BLaER1 treated with 17β-estradiol and CSF1 and Interleukin-3, amounts not matched to agents 10 nM and 100 nM (cell line): ENCODE measurements at regions not wholly inside any gene's neighbourhood (a gene's known extent, or its start where the extent isn't known, plus 50 kb on each side); places are given as distances from the start of the nearest gene placed in this dataset.

Source experiments
- H3K27ac ChIP-seq, 11 experiments: shearing (Covaris generic); formaldehyde crosslinking; 2 replicates each; pipeline ENCODE4 v1.8.1; 2022
- H3K27me3 ChIP-seq, 11 experiments: shearing (Covaris generic); formaldehyde crosslinking; 2 replicates each; pipeline ENCODE4 v1.8.1; 2022
- H3K36me3 ChIP-seq, 11 experiments: shearing (Covaris generic); formaldehyde crosslinking; 2 replicates each; pipeline ENCODE4 v1.8.1; 2022
- H3K4me1 ChIP-seq, 10 experiments: shearing (Covaris generic); formaldehyde crosslinking; 2 replicates each; pipeline ENCODE4 v1.8.1; 2022
- H3K4me2 ChIP-seq, 11 experiments: shearing (Covaris generic); formaldehyde crosslinking; 2 replicates each; pipeline ENCODE4 v1.8.1; 2022
- H3K4me3 ChIP-seq, 10 experiments: shearing (Covaris generic); formaldehyde crosslinking; 2 replicates each; pipeline ENCODE4 v1.8.1; 2022
- H3K9ac ChIP-seq, 11 experiments: shearing (Covaris generic); formaldehyde crosslinking; 2 replicates each; pipeline ENCODE4 v1.8.1; 2022
- H3K9me3 ChIP-seq, 11 experiments: shearing (Covaris generic); formaldehyde crosslinking; replicated peaks in 1 of 11; 2 replicates each; pipeline ENCODE4 v1.8.1; 2022
- H4K20me1 ChIP-seq, 11 experiments: shearing (Covaris generic); formaldehyde crosslinking; 2 replicates each; pipeline ENCODE4 v1.8.1; 2022
- Cebpa-rat ChIP-seq, 11 experiments: shearing (Covaris generic); IDR thresholded peaks; 2 replicates each; pipeline ENCODE4 v1.8.1; 2022

DNA sequence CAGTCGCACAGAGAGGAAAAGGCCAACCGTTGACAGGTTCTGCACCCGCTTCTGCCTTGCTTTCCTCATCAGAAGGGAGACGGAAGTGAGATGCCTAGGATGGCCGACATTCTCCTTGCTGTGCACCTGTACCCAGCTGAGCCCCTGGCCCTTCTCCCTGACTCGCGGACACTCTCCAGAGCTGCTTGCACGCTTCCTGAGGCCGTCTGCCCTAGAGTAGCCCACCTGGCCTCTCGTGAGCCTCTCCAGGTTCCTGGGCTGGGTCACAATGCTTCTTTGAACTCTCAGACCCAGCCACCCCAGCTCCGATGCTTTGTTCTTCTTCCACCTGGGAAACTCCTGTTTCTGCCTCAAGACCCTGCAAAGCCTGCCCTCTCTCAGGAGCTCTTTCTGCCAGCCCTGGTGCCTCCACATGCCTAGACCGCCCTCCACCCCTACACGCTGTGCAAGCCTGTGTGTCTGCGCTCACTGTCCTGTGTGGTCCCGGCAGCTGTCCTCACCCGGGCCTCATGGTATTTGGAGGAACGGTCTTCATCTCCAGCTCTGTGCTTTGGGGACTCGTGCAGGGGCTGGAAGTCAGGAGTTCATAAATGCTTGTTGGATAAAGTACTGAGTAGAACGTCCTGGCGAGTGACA lies 345.4 kb upstream of the SALL3 start:
- peaks cover 10 to 53% (median 35%) of the 10 kb centered on the region in 10 experiments; a peak in 19 of 20 replicates for H3K4me1 ChIP-seq
- H3K27ac ChIP-seq = peak overlapping the region in 9 of 11 experiments; percentile 23 to 73 (median 55); a peak in 18 of 22 replicates
- H3K27me3 ChIP-seq = no peaks in the 10 kb centered on the region
- peaks cover 0 to 13% (median 0%) of the 10 kb centered on the region in 11 experiments; a peak in 6 of 22 replicates for H3K9me3 ChIP-seq
- no peak overlapping the region for H3K4me3 ChIP-seq
- peak overlapping the region in 10 of 11 experiments; percentile 1 to 85 (median 50); a peak in 18 of 22 replicates for H3K4me2 ChIP-seq
- no peak for TF ChIP-seq Cebpa-rat (IDR thresholded peaks at IDR 0.05)
- H3K9ac ChIP-seq = peak overlapping the region in 1 of 11 experiments; percentile 2; a peak in 2 of 22 replicates
- no peaks in the 10 kb centered on the region for H3K36me3 ChIP-seq
- H4K20me1 ChIP-seq = no peaks in the 10 kb centered on the region

DNA sequence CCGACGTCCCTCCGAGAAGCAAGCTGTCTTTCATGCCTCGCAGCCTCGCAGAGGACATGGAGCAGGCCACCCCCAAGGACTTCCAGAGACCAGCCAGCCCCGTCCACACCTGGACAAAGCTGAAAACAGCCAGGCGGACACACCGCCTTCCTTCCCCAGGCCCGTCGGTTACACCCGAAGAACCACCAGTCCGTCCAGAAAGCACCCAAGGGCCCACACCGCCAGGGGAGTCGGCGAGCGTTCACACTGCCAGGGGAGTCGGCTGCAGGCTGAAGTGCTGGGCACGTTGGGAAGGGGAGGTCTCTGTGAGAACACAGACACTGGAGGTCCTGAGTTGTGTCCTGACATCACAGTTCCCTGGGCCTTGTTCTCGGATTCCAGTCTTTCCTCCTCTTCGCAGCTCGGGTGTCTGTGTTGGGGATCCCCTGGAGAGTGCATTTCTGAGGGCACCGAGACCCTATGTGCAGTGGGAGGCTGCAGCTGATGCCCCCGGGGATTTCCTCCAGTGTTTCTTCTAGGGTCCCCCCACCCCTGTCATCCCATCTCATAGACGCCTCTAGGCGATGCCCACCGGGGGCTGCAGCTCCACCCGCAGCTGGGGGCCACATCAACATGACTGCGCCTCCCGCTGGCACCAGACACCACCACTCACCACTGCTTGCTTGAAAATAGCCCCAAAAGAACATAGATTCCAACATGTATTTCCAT lies 344.4 kb upstream of the SALL3 start:
- peaks cover 0 to 13% (median 0%) of the 10 kb centered on the region in 11 experiments; a peak in 6 of 22 replicates for H3K9me3 ChIP-seq
- peak overlapping the region in 3 of 11 experiments; percentile 10 to 82 (median 81); a peak in 3 of 22 replicates for H3K4me2 ChIP-seq
- no peaks in the 10 kb centered on the region for H3K36me3 ChIP-seq
- H3K4me1 ChIP-seq = peaks cover 18 to 64% (median 44%) of the 10 kb centered on the region in 10 experiments
- H3K27me3 ChIP-seq = no peaks in the 10 kb centered on the region
- H3K27ac ChIP-seq = peak overlapping the region in 2 of 11 experiments; percentile 14 to 55; a peak in 1 of 22 replicates
- H4K20me1 ChIP-seq = no peaks in the 10 kb centered on the region
- H3K9ac ChIP-seq = no peak overlapping the region
- TF ChIP-seq Cebpa-rat (IDR thresholded peaks at IDR 0.05) = no peak
- no peak overlapping the region for H3K4me3 ChIP-seq

DNA sequence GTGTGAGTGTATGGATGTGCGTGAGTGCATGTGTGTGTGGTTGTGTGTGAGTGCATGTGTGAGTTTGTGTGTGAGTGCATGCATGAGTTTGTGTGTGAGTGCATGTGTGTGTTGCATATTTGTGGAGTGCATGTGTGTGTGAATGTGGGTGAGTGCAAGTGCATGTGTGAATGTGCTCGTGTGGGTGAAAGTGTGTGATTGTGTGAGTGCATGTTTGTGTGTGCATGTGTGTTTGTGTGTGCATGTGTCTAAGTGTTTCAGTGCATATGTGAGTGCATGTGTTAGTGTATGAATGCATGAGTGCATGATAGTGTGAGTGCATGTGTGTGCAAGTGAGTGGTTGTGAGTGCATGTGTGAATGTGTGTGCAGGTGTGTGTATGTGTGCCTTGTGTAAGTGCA lies 343.4 kb upstream of the SALL3 start:
- H4K20me1 ChIP-seq = no peaks in the 10 kb centered on the region
- H3K4me1 ChIP-seq = peaks cover 28 to 73% (median 53%) of the 10 kb centered on the region in 10 experiments
- no peak overlapping the region for H3K27ac ChIP-seq
- H3K4me2 ChIP-seq = no peak overlapping the region
- no peak overlapping the region for H3K9ac ChIP-seq
- H3K9me3 ChIP-seq = peaks cover 0 to 13% (median 0%) of the 10 kb centered on the region in 11 experiments; a peak in 5 of 22 replicates
- H3K4me3 ChIP-seq = no peak overlapping the region
- H3K36me3 ChIP-seq = no peaks in the 10 kb centered on the region
- no peaks in the 10 kb centered on the region for H3K27me3 ChIP-seq
- TF ChIP-seq Cebpa-rat (IDR thresholded peaks at IDR 0.05) = no peak

DNA sequence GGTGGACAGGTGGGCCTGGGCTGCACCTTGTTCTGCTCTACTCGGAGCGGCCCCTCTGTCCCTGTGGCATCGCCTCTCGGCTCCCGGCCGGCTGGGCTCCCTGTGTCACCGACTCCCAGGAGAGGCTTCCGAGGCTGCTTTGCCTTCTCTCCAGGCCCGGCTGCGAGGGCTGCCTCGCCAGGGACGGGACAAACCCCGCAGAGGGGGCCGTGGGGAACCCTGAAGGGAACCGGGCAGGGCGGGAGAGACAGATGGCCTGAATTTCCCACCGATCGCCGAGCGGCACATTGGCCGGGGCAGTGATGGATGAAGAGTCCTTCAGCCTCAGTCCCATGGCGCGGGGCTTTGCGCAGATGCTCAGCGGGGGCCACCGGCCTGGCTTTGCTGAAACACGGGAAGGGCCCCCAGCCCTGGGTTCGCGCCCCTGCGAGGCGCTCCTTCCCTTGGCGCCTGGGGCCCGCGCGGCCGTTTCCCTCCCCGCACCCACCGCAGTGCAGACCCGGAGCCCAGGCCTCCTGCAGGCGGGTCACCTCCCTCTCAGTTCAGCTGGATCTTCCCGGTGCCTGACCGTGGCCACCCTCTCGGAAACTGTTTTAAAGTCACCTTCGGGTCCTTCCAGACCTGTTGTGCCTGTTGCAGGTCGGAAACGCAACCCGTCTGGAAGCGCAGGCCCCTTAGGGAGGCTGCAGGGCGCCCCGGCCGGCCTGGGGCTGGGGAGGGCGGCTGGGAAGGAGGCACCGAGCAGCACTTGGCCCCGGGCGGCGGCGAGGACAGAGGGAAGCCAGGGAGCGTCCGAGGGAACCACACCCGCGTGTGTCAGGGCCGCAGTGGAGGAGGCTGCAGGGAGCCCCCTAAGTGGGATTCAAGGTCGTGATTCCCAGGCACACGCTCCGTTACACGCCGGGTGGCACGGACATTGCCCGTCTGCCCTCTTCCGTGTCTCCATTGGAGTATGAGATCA lies 341.9 kb upstream of the SALL3 start:
- peak overlapping the region in 7 of 11 experiments; percentile 16 to 85 (median 74); a peak in 12 of 22 replicates for H3K27ac ChIP-seq

DNA sequence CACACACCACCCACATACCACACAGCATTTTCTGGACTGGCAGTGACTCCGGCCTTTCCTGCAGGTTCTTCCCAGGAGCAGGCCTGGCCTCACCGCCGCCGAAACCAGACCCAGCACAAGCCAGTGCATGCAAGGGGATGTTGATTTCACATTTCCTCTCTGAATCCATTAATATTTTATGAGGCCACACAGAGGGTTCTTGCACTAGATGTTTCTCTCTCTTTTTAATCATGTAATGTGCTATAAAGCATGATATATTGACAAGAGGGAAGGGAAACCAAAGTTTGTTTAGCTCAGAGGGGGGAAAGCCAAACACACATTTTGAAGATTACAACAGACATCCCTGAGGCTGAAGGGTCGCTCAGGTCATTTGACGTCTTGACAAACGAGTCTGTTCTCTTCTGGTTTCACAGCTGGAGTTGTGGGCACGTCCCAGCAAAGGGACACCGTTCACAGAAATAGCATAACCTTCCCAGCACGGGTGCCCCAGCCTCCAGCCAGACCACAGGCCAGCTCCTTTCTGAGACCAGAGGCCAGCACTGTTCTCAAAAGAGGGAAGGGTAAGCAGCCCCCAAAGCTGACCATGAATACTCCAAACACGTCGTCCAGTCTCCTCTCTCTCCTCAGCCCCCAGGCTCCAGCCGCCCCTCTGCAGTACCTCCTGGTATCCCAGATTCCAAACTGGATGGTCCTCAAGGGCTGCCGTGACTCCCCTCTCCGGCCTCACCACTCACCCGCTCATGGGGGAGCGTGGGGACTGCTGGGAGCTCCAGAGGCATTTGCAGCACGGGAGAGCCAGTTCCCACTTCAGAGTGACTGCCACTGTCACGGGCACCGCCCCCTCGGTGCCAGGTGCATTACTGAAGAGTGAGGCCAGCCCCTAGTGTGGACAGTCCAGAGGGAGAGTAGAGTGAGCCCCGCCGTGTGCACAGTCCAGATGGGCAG lies 340.3 kb upstream of the SALL3 start:
- Histone ChIP-seq H3K27me3 (no peaks in the 10 kb centered on the region), H3K4me2 (peak overlapping the region; percentile 0 to 94 (median 78); a peak in 16 of 22 replicates), H3K9me3 (peaks cover 0 to 8% (median 0%) of the 10 kb centered on the region in 11 experiments; a peak in 5 of 22 replicates), H3K9ac (peak overlapping the region in 1 of 11 experiments; percentile 28; a peak in 2 of 22 replicates), H3K36me3 (no peaks in the 10 kb centered on the region), H4K20me1 (no peaks in the 10 kb centered on the region), H3K4me3 (no peak overlapping the region), H3K27ac (peak overlapping the region in 9 of 11 experiments; percentile 6 to 85 (median 71); a peak in 15 of 22 replicates), H3K4me1 (peaks cover 46 to 78% (median 66%) of the 10 kb centered on the region in 10 experiments)
- TF ChIP-seq Cebpa-rat (IDR thresholded peaks at IDR 0.05) = no peak

More for the DNA sequence above, 341.9 kb upstream of the SALL3 start:
- H3K4me3 ChIP-seq = no peak overlapping the region
- H3K36me3 ChIP-seq = no peaks in the 10 kb centered on the region
- peak overlapping the region in 4 of 11 experiments; percentile 79 to 94 (median 84); a peak in 6 of 22 replicates for H3K4me2 ChIP-seq
- H3K9ac ChIP-seq = no peak overlapping the region
- no peaks in the 10 kb centered on the region for H3K27me3 ChIP-seq
- peaks cover 39 to 73% (median 60%) of the 10 kb centered on the region in 10 experiments for H3K4me1 ChIP-seq
- H4K20me1 ChIP-seq = no peaks in the 10 kb centered on the region
- TF ChIP-seq Cebpa-rat (IDR thresholded peaks at IDR 0.05) = no peak
- peaks cover 0 to 13% (median 0%) of the 10 kb centered on the region in 11 experiments; a peak in 5 of 22 replicates for H3K9me3 ChIP-seq

DNA sequence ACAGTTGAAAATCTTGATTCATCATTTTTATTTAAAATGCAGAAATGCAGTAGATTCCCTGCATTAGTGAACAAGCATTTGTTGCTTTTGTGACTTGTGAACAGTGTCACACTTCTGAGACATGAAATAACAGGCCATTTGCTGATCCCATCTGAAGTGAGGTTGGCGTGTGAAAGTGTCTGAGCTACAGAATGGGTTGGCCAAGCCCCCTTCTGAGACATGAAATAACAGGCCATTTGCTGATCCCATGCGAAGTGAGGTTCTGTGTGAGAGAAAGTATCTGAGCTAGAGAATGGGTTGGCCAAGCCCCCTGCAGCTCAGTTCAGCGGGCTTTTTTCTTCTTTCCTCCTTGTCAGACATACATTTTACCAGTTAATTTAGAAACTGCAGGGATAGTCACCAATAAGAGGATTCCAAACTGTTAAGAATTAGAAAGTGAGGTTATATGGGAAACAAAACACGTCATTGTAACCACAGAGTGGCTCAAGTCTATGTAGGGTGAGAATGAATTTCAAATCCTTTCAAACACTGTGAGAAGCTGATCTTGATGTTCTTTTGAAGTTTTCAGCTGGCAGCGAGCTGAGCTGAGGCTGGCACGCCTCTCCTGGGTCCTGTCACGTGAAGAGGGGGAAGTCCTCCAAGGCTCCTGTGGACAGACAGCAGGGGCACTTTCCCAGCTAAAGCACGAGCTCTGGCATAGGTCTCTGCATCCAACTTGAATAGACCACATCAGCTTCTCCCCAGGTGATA lies 339.2 kb upstream of the SALL3 start:
- Histone ChIP-seq H3K27ac (peak overlapping the region in 8 of 11 experiments; percentile 8 to 85 (median 75); a peak in 15 of 22 replicates), H3K4me3 (no peak overlapping the region), H3K27me3 (no peaks in the 10 kb centered on the region), H3K4me1 (peaks cover 43 to 77% (median 61%) of the 10 kb centered on the region in 10 experiments), H4K20me1 (no peaks in the 10 kb centered on the region), H3K4me2 (peak overlapping the region; percentile 20 to 94 (median 78); a peak in 21 of 22 replicates), H3K9ac (peak overlapping the region in 2 of 11 experiments; percentile 8 to 15; a peak in 2 of 22 replicates), H3K36me3 (no peaks in the 10 kb centered on the region), H3K9me3 (peaks cover 0 to 8% (median 0%) of the 10 kb centered on the region in 11 experiments; a peak in 4 of 22 replicates)
- TF ChIP-seq Cebpa-rat (IDR thresholded peaks at IDR 0.05) = no peak
